GM21825 (cell line): ENCODE measurements at regions not wholly inside any gene's neighbourhood (a gene's known extent, or its start where the extent isn't known, plus 50 kb on each side); places are given as distances from the start of the nearest gene placed in this dataset.

Source experiments
- ATAC-seq: cut with Tn5 transposase; IDR thresholded peaks from one replicate; pipeline ENCODE4 v1.9.1; 2021; ENCODE audit warnings: mild to moderate bottlenecking, moderate library complexity; ENCODE audit not compliant: unreplicated experiment

DNA sequence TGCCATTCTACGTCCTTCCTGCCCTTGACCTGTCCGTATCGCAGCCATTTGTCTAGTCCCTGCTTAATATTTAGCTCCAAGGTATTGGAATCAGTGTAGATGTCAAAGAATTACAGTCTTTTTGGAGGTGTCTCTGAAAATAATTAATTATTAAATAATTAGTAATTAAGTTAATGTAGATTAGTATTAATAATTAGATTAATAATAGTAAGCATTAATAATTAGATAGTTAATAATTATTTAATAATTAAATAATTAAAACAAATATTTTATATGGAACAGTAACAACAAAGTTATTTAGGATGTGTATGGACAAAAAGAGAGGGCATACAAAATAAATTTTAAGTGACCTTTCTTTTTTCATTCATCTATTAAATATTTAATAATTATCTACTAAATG is 639.6 kb downstream of the AACS start:
- no peak for ATAC-seq

DNA sequence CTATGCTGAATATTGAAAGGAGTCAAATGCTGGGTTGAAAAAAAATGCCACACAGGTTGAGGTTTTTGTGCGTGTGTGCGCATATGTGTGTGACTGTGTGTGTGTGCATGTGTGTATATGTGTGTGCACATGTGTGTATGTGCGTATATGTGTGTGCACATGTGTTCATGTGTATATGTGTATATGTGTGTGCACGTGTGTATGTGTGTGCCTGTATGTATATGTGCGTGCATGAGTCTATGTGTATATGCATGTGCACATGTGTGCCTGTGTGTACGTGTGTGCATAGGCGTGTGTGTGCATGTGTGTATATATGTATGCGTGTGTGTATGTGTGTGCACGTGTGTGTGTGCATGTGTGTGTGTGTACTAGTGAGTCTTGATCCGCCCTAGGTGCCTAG is 655.7 kb downstream of the AACS start:
- no peak for ATAC-seq

DNA sequence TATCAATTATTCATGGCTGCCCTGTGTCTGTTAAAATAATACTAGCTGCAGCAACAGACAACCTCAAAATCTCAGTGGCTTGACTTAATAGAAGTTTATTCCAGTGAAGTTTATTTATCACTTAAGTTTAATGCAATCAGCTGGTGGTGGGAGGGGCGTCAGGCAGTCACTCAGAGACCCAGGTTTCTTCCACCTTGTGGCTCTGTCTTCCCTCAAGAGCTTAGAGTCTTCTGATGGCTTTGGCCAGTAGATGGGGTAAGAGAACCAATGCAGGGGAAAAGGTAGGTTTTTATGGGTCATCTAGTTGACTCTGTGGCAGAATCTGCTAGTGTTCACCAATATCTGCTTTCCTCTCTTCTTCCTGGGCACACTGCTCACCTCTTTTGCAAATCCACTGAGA is 668.9 kb downstream of the AACS start:
- ATAC-seq, result no peak

DNA sequence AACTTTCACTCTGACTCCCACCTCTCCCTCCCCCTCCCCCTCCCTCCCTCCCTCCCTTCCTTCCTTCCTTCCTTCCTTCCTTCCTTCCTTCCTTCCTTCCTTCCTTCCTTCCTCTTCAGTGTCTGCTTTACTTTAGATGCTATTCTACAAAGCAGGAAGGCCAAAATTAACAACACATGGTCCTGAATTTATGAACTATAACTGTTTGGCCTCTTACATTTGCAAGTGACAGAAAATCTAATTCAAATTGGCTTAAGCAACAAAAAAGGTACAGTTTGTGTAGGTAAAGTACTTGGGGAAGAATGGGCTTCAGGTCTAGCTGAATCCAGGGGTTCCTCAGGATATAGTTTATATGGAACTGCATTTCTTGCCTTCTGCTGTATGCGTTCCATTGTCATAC is 673.0 kb downstream of the AACS start:
- no peak for ATAC-seq

DNA sequence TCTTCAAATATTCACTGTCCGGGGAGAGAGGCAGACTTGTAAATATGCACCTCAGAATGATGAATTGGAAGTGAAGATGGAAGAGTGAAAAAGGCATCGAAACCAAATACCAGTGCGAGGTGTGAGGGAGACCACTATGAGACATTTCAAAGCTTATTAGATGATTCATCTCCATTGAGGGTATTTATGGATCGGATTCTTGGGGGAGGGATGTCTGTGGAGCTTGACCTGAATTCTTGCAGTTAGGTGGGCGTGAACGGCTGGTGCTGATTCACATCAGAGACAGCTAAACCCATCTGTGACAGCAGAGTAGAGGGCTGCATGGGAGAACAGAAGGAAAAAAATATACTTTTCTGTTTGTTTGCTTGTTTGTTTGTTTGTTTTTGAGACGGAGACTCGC is 677.2 kb downstream of the AACS start:
- no peak for ATAC-seq

DNA sequence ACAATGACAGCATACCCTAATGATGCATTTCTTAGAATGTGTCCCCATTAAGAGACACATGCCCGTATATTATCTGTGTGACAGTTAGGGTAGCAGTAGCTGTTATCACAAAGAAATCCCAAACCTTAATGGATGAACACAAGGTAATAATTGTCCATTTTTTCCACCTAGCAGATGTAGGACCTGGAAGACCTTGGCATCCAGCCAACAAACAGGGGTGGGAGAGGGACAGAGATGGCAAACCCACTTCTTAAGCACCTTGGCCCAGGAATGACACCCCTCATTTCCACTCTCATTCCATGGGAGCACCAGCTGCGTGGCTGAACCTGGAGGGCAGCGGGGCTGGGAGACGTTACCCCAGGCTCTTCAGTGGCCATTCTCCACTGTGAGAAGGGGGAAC is 679.0 kb downstream of the AACS start:
- no peak for ATAC-seq

DNA sequence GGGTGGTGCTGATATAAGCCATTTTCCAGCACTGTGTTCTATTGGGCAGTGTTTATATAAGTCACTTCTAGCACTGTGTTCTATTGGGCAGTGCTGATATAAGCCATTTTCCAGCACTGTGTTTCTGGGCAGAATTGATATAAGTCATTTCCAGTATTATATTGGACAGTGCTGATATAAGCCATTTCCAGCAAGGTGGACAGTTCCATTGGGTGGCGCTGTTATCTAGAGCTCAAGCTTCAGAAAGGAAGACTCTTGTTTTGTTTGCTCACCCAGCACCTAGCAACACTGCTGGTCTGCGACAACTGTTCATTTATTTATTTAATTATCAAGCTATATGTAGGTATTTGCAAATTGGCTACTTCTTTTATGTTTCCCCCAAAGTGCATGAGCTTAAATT is 690.3 kb downstream of the AACS start:
- no peak for ATAC-seq

DNA sequence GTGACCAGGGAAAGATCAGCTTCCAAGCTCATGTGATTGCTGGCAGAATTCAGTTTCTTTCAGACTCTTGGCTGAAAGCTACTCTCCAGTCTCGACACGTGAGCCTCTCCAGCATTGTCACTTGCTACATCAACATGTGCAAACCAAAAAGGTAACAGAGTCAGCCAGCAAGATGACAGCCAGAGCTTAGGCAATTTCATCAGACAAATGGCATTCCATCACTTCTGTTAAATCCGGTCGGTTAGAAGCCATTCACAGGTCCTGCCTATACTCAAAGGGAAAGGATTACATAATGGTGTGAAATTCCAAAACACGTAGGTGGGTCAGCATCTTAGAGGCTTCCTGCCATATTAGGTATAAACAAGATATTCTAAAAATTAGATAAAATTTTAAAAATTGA is 700.9 kb downstream of the AACS start:
- ATAC-seq, result no peak

DNA sequence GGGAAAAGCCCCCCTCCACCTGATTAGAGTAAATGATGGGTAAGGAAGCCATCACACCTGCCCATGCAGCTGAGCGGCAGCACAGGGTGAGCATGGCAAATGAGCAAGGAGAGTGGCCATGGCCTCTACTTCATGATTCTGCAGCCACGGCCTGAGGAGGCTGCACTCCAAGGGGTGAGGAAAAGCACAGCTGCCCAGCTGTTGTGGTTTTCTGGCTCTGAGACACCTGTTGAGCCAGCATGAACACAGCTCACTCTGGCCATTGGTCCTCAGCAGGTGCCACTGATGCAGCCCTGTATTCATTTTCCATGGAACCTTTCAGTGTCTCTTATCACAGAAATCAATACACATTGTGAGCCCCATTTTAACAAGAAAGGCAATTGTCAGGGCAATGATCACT is 707.2 kb downstream of the AACS start:
- no peak for ATAC-seq

DNA sequence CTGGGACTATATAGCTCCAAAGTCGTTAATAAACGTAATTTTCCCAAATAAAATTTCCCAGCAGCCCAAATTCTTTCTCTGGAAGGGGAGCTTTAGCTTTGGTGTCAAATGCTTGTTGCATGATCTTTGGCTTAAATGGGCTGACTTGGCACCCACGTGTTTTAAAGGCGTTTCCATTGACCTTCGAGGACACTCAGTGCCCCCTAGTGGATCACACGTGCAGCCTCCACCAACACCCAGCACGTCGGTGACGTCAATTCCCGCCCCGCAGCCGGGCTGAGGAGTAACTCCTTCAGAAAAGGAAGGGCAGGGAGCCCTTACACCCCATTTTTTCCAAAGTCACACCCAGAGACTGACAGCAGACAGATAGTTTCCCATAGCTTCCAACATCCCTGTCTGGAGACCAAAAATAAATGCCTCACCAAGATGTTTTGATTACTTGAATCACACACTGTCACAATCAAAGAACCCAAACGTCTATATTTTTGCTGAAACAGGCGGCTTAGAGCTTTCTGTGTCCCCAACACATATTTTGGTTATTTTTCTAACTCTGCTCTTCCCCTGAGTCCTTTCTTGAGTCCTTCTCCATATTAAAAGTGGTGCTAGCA is 707.9 kb downstream of the AACS start:
- no peak for ATAC-seq

DNA sequence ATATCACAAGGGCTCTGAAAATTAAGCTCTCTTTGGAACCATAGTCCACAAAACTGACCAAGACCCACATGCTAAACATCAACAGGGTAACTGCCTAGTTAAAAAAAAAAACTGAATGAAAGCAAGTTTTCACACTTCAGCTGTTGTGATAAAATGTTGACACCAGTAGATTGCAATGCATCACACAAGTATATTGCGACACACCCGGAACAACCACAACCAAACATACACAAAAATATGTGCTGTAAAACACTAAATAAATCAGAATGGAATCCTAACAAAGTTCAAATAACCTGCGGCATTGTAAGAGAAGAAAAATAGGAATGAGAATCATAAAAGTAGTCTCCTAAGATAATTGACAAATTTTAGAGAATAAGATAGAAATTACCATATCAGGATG is 710.3 kb downstream of the AACS start:
- ATAC-seq, result no peak

DNA sequence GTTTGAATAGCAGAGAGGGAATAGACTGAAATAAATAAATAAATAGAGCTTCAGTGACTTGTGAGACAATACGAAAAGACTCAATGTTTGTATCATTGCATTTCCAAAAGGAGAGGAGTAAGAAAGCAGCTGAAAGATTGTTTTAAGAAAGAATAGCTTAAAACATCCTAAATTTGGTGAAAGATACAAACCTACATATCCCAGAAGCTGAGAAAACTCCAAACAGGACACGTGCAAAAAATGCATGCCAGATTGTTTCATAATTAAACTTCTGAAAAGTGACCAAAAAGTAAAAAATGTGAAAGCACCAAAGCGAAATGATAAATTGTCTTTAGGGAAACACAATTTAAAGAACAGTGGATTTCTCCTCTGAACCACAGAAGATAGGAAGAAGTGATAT is 711.0 kb downstream of the AACS start:
- ATAC-seq, result no peak

DNA sequence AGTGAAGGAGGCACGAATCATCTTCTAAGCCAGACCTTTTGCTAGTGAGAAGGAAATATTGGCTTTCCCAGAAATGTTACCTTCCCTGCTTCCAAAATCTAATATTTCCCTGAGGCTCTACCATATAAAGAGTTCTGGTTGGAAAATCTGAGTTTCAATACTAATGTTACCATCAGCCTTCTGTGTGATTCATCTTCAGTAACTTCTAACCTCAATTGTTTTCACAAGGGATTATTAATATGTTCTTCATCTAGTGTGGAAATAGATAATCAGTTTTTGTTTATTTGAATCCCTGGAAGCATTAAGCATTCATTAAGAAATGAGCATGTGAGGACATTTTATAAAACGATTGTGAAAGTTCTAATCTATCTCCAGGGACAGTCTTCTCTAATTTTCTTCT is 720.9 kb downstream of the AACS start:
- ATAC-seq, result no peak

DNA sequence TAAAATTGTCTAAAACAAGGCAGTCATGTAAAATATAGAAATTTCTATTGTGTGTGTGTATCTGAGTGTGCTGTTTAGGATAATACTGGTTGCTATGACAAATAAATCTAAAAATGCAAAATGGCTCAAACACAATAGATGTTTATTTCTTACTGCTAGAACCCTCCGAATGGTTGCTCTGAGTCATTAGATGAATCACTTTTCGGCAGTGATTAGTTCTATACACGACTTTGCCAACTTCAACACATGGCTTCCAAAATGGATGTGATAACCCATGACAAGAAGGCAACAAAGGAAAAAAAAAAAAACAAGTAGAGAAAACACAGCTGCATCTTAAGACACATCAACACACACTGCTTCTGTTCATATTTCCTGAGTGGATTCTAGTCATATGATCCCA is 729.2 kb downstream of the AACS start:
- no peak for ATAC-seq

DNA sequence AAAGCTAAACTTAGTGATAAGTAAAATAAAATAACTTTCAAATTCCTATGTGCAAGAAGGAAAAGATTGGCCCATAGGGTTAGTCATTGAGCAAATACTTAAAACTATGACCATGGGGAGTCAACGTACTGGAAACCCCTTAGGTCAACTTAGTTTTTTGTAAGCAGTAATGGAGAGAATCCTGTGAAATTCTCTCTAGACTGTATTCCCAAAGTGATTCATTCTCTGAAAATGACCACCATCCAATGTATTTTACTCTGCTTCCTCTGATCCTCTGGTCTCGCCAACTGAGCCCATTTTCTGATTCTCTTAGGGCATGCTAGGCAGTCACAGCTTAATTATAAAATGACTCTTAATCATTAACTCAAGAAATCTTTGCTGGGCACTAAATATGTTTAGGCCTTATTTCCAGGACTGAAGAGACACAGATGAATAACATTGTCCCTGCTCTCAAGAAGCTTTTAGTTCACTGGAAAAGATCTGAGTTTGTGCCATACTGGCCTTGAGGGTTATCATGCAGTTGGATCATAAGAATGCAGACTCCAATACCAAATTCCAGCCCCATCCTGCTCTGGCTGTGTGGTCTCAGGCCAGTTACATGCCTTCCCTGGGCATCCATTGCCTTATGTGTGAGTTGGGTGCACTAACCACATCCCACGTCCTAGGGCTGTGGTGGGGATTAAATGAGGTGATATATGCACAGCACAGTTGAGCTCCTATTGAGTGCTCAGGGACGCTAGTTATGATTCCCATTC is 732.4 kb downstream of the AACS start:
- no peak for ATAC-seq

DNA sequence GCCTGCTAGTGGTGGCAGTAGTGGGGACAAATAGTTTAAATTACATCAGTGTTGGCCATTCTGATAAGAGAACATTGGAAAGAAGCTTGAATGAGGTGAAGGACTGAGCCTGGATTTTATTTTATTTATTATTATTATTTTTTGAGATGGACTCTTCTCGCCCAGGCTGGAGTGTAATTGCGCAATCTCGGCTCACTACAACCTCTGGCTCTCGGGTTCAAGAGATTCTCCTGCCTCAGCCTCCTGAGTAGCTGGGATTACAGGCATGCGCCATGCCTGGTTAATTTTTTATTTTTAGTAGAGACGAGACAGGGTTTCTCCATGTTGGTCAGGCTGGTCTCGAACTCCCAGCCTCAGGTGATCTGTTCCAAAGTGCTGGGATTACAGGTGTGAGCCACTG is 739.4 kb downstream of the AACS start:
- no peak for ATAC-seq

DNA sequence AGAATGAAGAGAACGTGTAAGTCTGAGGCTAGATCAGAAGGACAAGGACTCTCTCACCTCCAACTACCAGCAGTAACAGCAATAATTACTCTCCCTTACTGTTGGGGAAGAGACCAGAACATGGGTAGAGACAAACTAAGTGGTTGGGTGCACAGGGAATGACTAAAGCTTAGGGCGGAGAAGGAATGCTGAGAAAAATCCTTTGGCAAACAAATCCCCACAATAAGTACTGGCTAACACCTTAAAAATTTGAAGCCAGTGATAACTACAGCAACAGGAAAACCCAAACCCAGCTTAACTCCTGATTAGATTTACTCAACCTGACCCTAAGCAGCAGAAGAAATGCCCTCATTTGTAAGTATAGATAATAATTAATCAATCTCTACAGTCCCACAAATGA is 759.0 kb downstream of the AACS start:
- ATAC-seq, result no peak

DNA sequence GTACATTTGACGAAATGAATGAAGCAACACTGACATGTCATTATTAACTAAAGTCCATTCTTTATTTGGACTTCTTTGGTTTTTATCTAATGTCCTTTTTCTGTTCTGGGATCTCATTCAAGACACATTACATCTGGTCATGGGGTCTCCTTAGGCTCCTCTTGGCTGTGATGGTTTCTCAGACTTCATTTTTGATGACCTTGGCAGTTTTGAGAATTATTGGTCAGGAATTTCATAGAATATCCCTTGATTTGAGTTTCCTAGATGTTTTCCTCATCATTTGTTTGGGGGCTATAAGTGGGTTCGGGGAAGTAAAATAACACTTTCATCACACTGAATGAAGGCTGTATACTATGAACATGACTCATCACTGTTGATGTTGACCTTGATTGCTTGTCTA is 770.6 kb downstream of the AACS start:
- ATAC-seq, result no peak

DNA sequence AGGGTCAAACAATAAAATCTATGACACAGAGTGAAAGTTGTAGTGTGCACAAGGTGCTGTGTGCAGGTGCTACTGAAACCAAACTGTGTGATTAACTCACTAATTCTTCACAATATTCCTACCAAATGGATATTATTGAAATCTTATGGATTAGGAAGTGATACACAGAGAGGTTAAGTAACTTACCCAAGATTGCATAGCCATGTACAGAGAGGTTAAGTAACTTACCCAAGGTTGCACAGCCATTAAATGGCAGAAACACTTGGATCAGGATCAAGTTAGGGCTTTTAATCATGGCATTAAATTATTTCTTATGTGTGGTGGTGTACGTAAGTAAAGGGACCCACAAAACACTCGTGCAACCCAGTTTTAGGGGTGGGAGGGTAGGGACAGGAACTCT is 771.4 kb downstream of the AACS start:
- no peak for ATAC-seq

DNA sequence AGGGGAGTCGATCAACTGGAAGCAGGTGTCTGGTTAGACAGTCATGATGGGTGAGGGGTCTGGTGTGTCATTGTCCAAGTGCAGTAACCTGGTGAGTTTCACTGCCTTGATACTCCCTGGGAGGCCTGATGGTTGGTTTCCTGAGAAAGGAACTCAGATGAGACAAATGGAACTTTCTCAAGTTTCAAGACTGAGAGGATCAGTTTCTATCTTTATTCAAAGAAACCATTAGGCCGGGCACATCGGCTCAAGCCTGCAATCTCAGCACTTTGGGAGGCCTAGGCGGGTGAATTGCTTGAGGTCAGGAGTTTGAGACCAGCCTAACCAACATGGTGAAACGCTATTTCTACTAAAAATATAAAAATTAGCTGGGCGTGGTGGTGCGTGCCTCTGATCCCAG is 776.1 kb downstream of the AACS start:
- ATAC-seq, result no peak

DNA sequence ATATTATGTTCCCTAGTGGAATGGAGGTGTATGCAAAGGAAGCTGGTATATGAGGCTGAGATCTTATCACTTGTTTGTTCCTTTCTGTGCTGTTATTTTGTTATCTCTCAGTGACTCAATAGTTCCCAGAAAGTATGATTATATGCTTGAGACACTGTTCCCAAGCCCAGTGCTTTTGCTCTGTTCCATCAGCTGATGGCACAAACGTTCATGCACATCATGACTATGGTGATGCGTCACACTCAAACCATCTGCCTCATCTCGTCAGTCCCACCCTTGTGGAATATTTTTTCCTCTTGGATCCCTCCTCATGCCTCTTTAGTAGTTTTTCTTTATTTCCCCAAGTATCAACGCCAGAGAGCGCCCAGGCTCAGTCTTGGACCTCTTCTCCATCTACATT is 786.9 kb downstream of the AACS start:
- no peak for ATAC-seq

DNA sequence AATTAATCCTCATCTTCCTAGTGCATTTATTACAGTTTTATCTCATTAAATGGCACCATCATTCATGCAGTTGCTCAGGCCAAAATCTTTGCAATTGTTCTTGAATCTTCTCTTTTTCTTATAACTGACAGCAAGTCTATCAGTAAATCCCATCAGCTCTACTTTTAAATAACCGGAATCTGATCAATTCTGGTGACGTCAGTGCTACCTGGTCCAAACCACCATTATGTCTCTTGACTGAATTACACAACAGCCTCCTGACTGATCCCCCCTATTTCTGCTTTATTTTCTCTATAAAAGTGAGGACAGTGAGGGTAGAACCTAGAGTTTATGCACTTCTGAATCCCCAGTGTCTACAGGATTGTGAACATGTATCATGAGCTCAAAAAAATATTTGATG is 787.4 kb downstream of the AACS start:
- no peak for ATAC-seq

DNA sequence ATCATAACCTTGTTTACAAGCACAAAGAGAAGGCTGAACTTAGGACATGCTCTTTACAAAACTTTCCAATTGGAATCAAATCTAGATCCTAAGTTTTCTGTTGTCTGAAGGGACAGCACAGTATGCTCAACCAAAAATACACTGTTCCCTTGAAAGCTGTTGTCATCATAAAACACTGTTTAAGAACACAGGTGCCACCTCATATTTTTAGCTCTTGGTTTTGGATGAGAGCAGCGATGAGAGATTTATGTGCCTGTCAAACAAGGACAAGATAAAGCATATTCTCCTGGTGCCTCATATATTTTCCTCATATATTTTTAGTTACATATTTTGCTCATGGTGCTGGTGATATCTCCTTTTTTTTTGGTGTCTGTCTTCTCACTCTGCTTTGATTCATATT is 788.4 kb downstream of the AACS start:
- ATAC-seq, result no peak
